Neural progenitor cell (in vitro differentiated cells): ENCODE measurements at regions not wholly inside any gene's neighbourhood (a gene's known extent, or its start where the extent isn't known, plus 50 kb on each side); places are given as distances from the start of the nearest gene placed in this dataset.

Source experiments
- CTCF ChIP-seq: fragments of 200-600 bp; sonication (generic); IDR thresholded peaks from 2 replicates; pipeline ENCODE4 v1.5.1; 2017; ENCODE audit warnings: antibody characterized with exemption, mild to moderate bottlenecking
- EZH2 ChIP-seq: fragments of 200-600 bp; sonication (generic); IDR thresholded peaks from 2 replicates; pipeline ENCODE4 v1.6.1; 2017; ENCODE audit warnings: antibody characterized with exemption, mild to moderate bottlenecking, moderate library complexity
- EZH2phosphoT487 ChIP-seq: fragments of 200-600 bp; sonication (generic); IDR thresholded peaks from 2 replicates; pipeline ENCODE4 v1.6.1; 2017; ENCODE audit warnings: antibody characterized with exemption

DNA sequence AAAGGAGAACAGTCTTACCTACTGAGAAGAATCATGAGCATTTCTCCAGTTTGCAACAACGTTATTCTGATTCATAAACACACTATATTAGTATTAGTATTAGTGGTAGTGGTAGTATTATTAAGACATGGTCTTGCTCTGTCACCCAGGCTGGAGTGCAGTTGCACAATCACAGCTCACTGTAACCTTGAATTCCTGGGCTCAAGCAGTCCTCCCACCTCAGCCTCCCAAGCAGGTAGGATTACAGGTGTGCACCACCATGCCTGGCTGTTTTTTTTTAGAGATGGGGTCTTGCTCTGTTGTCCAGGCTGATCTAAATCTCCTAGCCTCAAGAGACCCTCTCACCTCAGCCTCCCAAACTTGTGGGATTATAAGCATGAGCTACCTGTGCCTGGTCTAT, 363.5 kb downstream of the SAMD5 start:
- no peak for TF ChIP-seq CTCF
- TF ChIP-seq EZH2 = no peak
- no peak for TF ChIP-seq EZH2phosphoT487
